SK-N-DZ (cell line): ENCODE measurements at regions not wholly inside any gene's neighbourhood (a gene's known extent, or its start where the extent isn't known, plus 50 kb on each side); places are given as distances from the start of the nearest gene placed in this dataset.
A peak's percentile ranks its signal among the peaks of the same experiment; 100 is the strongest.

Source experiments
- DNase-seq: peaks from one replicate; pipeline ENCODE4 v3.0.0-alpha.2; 2015; ENCODE audit warnings: low spot score

DNA sequence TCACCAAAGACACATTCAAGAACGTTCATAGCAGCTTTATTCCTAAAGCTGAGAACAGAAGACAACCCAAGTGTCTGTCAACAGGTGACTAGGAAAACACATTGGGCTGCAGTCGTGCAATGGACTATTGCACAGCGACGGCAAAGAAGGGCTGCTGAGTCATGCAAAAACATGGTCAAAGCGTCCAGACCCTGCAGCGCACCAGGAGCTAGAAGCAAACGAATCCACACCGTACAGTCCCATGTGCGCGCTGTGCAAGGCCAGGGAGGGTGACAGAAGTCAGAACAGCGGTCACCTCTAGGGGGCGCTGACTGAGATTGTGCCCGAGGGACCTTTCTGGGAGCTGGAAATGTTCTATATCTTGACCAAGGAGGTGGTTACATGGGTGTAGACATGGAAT is 266.4 kb downstream of the MAF start:
- DNase-seq = no peak

GRCh38 chr16:79331066-79331465 is 269.5 kb downstream of the MAF start:
- DNase-seq = no peak

DNA sequence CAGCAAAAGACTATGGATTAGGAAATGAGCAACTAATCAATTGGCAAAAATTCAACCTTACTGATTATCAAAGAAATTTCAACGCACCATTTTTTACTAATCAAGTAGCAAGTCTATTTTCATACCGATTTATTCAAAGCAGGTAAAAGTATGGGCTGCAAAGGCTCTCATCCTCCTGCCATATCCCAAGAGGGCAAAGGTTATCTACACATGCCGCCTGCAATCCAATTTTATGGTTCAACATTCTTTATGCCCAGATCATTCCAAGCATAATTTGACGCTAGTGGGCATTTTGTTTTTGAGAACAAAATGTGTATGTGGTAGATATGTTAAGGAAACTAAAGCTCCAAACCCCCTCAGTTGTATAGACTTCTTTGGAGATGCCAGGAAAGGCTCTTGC is 270.6 kb downstream of the MAF start:
- no peak for DNase-seq

DNA sequence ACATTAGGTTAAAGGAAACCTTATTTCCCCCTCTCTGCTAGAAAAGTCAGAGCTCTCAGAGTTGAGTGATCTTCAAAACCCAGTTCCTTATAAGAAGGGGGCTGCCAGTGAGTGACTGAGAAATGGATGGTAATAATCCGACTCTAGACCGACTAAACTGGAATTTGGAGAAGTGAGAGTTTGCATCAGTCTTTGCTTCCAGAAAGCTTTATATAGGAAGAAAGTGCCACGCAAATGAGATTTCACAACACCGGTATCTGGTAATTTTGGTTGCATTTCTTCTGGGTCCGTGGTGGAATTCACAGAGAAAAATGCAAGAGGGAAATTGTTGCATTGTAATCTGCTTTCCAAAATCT is 271.4 kb downstream of the MAF start:
- no peak for DNase-seq

DNA sequence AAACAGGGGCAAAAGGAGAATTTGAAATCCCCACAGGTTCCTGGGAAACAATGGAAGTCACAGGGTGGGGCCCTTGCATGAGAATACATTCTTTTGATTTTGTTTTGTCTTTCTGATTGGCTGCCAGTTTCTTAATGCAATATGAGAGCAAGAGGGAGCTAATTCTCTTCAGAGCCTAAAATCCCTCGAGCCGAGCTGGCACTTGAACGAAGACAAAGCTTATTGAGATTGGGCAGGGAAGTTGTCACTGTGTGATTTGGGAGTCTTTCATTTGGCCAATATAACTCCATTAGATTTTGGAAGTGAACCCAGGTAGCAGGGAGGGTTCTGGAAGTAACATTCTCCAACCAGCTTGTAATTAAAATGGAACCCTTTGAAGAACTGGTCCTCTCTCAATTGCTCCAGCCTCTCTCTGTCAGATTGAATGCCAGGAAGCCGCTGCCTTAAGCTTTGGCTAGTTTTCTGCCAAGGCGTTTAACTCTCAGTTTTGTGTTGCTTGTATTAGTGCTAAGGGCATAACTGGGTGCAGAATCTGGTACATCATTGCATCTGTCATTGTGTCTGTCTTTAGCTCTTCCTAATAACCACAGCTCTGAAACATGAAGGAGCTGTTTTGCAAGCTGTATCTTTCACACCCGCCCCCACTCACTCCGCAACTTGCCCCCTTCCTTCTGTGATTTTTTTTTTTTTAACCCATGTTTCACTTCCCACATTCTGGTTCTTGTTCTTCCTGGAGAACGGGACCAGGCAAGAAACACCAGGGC is 272.0 kb downstream of the MAF start:
- no peak for DNase-seq

- no peak for DNase-seq
Observed at GRCh38 chr16:79327836-79328235, 272.7 kb downstream of the MAF start.

DNA sequence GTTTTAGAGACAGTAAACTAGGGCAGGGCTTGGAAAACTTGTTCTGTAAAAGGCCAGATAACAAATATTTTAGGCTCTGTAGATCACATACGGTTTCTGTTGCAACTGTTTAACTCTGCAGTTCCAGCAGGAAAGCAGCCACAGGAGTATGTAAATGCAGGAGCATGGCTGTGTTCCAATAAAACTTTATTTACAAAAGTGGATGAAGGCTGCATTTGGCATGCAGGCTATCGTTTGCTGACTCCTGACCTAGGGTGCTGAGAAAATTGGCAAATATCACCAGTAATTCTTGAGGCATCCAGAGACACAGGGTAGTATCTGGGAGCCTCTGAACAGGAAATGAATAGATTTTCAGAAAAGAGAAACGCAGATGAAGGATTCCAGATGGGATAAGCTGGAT is 274.0 kb downstream of the MAF start:
- no peak for DNase-seq

DNA sequence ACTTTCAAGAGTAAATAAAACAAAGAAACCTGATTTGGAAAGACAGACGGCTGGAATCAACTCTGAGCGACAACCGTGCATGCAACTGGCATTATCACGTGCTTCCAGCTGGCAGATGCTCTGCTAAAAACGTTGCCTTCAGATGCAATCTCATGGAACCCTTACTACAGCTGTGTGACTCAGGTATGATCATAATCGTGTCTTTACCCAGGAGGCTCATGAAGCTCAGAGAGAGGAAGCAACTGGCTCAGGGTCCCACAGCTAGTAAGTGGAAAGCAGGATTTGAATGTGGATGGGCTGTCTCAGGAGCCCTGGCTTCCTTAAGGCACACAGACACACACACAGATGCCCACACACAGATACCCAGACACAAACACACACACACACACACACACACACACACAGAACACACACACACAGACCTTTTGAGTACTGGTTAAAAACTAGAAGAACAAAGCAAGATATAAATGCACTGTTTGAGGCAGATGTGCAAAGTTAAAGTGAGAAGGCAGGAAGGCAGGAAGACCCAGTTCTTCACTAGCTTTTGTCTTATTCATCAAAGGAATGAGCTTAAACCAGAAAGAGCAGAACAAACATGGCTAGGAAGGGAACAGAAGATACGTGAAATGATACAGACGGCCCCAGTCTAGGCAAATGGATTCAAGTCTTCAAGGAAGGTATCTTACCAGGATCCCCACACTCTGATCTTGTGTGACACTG is 275.2 kb downstream of the MAF start:
- no peak for DNase-seq

- DNase-seq = no peak
Observed at GRCh38 chr16:79320956-79321355, 279.6 kb downstream of the MAF start.

DNA sequence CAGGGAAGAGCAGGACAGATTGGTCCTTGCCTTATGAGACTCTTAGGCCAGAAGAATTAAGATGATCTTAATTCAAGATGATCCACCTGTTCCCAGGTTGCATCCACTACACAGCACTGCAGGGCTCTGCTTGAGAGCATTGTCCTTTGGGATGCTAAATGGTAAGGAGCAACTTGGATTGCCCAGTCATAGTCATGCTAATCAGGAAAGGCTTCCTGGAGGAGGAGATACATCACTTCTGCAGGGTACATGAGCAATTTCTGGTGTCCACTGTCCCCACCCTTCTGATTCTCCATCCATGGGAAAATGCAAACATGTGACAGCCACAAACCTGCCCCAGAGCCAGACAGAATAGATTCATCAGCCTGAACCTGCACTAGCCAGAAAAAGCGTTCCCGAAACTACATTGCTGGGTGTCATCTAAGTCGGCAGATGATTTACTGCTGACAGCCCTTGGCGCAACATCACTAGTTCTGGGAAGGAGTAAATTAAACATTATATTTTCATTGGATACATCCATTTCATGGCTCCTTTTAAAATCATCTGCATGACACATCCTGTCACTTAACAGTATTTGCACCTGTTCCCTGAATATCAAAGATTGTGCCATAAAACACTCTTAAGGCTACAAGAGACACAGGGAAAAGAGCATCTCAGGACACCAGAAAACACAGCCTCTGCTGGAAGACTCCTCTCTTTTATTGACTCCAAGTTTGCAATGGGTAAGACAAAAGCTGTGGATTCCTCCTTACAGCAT is 282.2 kb downstream of the MAF start:
- DNase-seq = no peak

GRCh38 chr16:79317521-79317920 is 283.0 kb downstream of the MAF start:
- DNase-seq = no peak

DNA sequence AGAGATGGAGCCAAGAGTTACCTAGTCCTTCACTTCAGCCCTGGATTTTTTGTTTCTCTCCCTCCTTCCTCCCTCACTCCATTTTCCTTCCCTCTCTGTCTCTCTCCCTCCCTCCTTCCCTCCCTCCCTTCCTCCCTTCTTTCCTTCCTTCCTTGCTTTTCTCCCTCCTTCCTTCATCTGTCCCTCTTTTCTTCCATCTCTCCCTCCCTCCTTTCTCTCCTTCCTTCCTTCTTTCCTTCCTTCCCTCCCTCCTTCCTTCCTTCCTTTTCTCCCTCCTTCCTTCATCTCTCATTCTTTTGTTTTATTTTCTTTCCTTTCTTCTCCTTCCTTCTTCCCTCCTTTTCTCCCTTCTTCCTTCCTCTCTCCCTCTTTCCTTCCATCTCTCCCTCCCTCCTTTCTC is 283.5 kb downstream of the MAF start:
- DNase-seq = no peak

DNA sequence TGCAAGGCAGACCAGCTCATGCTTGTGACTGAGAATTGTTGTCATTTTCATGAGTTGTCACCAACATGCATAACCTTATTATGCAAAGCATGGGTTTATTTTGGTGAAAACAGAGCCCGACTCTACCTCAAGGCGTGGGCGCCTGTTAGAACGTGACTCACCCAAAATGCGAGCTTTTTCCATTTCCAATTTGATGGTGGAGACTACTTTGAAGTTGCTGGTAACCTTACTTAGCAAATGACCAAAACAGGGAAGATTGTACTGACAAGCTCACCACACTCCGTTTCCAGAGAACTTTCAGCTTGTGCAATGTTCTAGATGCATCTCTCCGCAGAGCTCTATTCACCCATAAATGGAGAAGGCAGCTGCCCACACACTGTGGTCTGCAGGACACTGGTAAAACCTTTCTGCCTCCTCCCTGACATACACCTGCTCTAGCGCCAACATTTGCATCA is 284.5 kb downstream of the MAF start:
- no peak for DNase-seq

GRCh38 chr16:79312502-79312901 is 288.0 kb downstream of the MAF start:
- DNase-seq = peak; percentile 11

DNA sequence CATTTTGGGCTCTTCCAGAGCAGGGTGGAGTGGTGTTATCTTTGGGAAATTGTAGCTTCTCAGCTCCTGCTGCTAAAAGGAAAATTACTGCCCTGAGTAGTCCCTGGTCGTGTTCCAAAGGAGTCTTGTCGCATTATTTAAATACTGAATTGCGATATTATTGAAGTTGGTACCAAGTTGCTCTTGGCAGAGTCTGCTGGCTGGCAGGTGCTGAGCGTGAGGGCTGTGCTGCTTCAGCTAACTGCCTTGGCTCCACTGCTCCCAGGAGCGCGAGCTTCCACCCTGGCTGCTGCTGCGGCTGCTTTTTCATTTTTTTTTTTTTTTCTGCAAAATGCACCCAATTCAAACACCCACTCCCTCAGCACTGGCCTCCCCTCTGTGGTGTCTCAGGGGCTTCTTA is 289.8 kb downstream of the MAF start:
- DNase-seq = no peak

- DNase-seq = no peak
Observed at GRCh38 chr16:79309606-79310005, 290.9 kb downstream of the MAF start.

DNA sequence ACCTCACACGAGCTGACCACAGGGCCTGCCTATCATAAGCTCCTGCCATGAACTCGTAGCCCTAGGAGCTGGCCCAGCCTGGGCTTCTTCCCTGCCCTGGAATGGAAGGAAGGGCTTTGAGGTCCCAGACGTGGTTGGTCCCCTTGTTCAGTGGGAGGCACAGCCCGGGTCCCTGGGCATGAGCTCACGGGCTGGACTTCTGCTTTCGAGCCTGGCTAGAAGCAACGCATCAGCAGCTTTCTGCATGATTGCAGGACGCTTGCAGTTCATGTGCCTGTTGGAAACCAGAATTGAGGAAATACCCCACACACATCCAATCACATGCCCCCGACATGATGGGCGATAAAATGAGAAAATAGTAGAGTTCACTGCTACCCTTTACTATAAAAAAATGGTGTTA is 293.3 kb downstream of the MAF start:
- DNase-seq = no peak

DNA sequence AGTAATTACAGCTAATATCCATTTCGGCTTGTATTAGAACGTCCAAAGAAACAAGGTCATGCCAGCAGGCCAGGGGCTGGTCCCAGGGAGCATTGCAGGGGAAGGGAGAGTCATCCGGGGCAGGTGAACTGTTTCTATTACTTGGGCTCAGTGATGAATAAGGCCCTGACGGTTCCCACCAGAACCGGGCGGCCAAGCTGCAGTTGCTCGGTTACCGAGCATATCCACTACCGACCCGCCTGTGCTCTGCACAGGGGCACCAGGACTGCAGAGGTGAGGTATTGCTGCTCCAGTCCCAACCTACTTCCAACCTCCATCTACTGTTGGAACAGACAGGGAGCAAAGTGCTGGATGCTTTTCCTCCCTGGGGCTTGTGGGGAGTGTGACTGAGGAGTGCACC is 295.5 kb downstream of the MAF start:
- DNase-seq = no peak

- DNase-seq = no peak
Observed at GRCh38 chr16:79303959-79304387, 296.6 kb downstream of the MAF start.

DNA sequence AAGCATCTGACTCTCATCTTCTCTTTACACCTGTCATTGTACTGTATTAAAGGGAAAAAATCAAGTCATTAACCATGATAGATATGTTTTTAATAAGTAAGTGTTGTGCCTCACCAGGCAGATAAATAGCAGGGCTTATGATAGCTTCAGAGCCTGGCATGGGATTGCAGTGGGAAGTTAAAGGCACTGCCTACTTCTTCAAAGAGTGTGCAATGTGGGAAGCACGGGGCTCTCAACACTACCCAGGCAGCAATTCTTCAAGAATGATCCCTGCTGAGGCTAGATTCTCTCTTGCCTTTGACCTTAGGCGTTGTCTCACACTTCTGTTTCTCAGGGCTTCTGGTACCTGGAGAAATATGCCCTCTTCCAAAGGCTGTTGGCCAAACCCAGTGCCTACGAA is 297.3 kb downstream of the MAF start:
- no peak for DNase-seq

GRCh38 chr16:79302731-79303130 is 297.8 kb downstream of the MAF start:
- no peak for DNase-seq

GRCh38 chr16:79301051-79301450 is 299.5 kb downstream of the MAF start:
- DNase-seq = no peak
